ENCODE measurements at regions not wholly inside any gene's neighbourhood (a gene's known extent, or its start where the extent isn't known, plus 50 kb on each side); places are given as distances from the start of the nearest gene placed in this dataset.
"Not testable (repeated sequence)": the region's sequence is repeated elsewhere in the genome, so short reads cannot be mapped to it uniquely, and the experiment has no call there.

GRCh38 chr9:90515510-90515909 is 127.1 kb downstream of the DIRAS2 start:
- DNase-seq, result no peak

- DNase-seq, result no peak
These were observed 125.5 kb downstream of the DIRAS2 start for GRCh38 chr9:90517103-90517502.

GRCh38 chr9:90521811-90522570 is 120.6 kb downstream of the DIRAS2 start:
- DNase-seq, result no peak

- no peak for DNase-seq
These were observed 118.7 kb downstream of the DIRAS2 start for GRCh38 chr9:90523958-90524357.

GRCh38 chr9:90526386-90526785 is 116.2 kb downstream of the DIRAS2 start:
- DNase-seq, result no peak

GRCh38 chr9:90536094-90536493 is 106.5 kb downstream of the DIRAS2 start:
- not testable (repeated sequence) for DNase-seq

- no peak for DNase-seq
These were observed 104.1 kb downstream of the DIRAS2 start for GRCh38 chr9:90538566-90538965.

GRCh38 chr9:90539286-90539685 is 103.3 kb downstream of the DIRAS2 start:
- no peak for DNase-seq

GRCh38 chr9:90540734-90541133 is 101.9 kb downstream of the DIRAS2 start:
- no peak for DNase-seq

GRCh38 chr9:90544488-90544887 is 98.1 kb downstream of the DIRAS2 start:
- no peak for DNase-seq

GRCh38 chr9:90546200-90546599 is 96.4 kb downstream of the DIRAS2 start:
- DNase-seq, result no peak

GRCh38 chr9:90547896-90548295 is 94.7 kb downstream of the DIRAS2 start:
- no peak for DNase-seq

GRCh38 chr9:90552317-90552716 is 90.3 kb downstream of the DIRAS2 start:
- no peak for DNase-seq

GRCh38 chr9:90555351-90556057 is 87.1 kb downstream of the DIRAS2 start:
- no peak for DNase-seq

- no peak for DNase-seq
These were observed 85.5 kb downstream of the DIRAS2 start for GRCh38 chr9:90556897-90557675.

- DNase-seq, result no peak
These were observed 83.2 kb downstream of the DIRAS2 start for GRCh38 chr9:90559075-90560073.
